ENCODE measurements at regions not wholly inside any gene's neighbourhood (a gene's known extent, or its start where the extent isn't known, plus 50 kb on each side); places are given as distances from the start of the nearest gene placed in this dataset.

- TF ChIP-seq, protein P1, sequence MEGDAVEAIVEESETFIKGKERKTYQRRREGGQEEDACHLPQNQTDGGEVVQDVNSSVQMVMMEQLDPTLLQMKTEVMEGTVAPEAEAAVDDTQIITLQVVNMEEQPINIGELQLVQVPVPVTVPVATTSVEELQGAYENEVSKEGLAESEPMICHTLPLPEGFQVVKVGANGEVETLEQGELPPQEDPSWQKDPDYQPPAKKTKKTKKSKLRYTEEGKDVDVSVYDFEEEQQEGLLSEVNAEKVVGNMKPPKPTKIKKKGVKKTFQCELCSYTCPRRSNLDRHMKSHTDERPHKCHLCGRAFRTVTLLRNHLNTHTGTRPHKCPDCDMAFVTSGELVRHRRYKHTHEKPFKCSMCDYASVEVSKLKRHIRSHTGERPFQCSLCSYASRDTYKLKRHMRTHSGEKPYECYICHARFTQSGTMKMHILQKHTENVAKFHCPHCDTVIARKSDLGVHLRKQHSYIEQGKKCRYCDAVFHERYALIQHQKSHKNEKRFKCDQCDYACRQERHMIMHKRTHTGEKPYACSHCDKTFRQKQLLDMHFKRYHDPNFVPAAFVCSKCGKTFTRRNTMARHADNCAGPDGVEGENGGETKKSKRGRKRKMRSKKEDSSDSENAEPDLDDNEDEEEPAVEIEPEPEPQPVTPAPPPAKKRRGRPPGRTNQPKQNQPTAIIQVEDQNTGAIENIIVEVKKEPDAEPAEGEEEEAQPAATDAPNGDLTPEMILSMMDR (IDR thresholded peaks at IDR 0.05; ENCODE audit: poor library complexity, severe bottlenecking): no peak
- TF ChIP-seq SMC3 (conservative IDR thresholded peaks at IDR 0.05; ENCODE audit: poor library complexity): no peak
- no peak for TF ChIP-seq EZH2 (IDR thresholded peaks at IDR 0.05; ENCODE audit: borderline replicate concordance, insufficient read depth, low read length, poor library complexity, severe bottlenecking)
- TF ChIP-seq RAD21 (conservative IDR thresholded peaks at IDR 0.05): no peak
- TF ChIP-seq EP300 (conservative IDR thresholded peaks at IDR 0.05; ENCODE audit: poor library complexity, severe bottlenecking): no peak
Observed at GRCh38 chr2:104687147-104687546, 166.8 kb upstream of the POU3F3 start.
